HPDE6-E6E7 (cell line): ENCODE measurements at regions not wholly inside any gene's neighbourhood (a gene's known extent, or its start where the extent isn't known, plus 50 kb on each side); places are given as distances from the start of the nearest gene placed in this dataset.
"Not testable (repeated sequence)": the region's sequence is repeated elsewhere in the genome, so short reads cannot be mapped to it uniquely, and the experiment has no call there.

Experiments used
- DNase-seq: peaks from one replicate; pipeline ENCODE4 v3.0.0; 2011; ENCODE audit warnings: missing footprints; ENCODE audit errors: extremely low spot score

- DNase-seq: no peak
These were observed 272.8 kb upstream of the STXBP6 start for GRCh38 chr14:25322784-25323183.

DNA sequence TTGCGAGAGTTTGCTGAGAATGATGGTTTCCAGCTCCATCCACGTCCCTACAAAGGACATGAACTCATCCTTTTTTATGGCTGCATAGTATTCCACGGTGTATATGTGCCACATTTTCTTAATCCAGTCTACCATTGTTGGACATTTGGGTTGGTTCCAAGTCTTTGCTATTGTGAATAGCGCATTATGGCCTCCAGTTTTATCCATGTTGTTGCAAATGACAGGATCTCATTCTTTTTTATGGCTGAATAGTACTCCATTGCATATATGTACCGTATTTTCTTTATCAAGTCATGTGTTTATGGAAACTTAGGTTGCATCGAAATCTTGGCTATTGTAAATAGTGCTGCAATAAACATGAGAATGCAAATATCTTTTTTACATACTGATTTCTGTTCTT, 266.1 kb upstream of the STXBP6 start:
- not testable (repeated sequence) for DNase-seq

- DNase-seq: no peak
These were observed 258.3 kb upstream of the STXBP6 start for GRCh38 chr14:25308244-25308643.

DNA sequence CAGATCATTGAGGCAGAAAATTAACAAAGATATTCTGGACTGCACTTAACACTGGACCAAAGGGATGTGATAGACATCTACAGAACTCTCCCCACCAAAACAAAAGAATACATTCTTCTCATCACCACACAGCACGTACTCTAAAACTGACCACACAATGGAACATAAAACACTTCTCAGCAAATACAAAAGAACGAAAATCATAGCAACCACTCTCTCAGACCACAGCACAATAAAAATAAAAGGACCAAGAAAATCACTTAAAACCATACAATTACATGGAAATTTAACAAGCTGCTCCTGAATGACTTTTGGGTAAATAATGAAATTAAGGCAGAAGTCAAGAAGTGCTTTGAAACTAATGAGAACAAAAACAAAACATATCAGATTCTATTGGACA, 254.0 kb upstream of the STXBP6 start:
- no peak for DNase-seq

DNA sequence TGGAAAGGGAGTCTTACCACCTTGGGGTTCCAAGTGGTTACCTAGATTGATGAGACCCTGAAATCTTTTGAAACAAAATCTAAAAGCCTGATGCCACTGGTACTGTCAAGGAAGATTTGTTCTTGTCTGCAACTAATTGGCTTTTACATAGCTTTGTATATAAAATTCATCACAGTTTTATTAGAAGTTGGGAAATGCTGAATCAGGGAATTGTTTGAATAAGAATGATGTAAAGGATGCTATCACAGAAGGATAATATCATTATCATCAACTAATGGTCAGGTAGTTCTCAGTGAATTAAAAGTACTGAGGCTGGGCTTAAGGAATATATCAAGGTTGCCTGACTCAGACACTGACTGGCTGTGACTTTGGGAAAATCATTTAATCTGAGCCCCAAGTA, 248.3 kb upstream of the STXBP6 start:
- DNase-seq: no peak

DNA sequence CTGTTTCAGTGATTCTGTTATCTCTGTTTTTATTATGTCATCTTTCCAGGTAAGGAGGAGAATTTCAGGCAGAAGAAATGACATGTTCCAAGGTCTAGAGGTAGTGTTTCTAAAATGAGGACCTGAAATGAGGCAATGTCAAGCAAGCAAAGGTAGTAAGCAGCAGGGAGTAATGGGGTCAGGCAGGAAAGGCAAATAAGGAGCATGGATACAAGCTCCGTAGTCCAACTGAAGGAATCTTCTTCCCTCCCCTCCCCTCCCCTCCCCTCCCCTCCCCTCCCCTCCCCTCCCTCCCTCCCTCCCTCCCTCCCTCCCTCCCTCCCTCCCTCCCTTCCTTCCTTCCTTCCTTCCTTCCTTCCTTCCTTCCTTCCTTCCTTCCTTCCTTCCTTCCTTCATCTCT, 240.2 kb upstream of the STXBP6 start:
- not testable (repeated sequence) for DNase-seq

DNA sequence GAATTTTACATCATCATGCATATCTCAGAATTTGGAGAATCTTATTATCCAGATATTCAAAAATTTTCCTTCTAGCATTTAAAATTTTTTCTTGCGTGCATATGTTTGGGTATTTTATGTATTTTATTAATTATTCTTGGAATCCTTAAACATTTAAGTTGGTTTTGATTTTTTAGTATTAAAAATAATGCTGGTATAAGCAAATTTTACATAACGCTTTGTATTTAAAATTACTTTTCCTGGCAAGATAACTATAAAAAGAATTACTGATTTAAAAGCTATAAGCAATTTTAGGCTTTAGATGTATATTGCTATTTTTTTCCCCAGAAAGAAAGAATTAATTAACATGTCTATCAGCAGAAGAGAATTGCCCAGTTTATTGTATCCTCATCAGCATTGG, 224.6 kb upstream of the STXBP6 start:
- DNase-seq: no peak

DNA sequence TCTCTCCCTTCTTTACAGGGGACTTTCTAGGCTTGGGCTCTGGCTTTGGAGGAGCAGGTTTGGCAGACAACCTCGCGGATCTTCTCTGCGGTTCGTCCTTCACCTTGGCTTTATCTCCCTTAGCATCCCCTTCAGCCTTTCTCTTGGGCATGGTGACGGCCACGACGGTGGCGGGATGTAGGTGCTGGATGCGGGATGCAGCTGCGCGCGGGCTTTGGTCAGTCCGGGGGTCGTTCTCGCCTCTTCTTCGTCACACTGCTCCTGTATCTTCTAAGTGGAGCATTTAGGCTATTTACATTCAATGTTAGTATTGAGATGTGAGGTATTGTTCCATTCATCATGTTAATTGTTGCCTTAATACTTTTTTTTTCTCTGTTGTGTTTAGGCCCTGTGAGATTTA, 217.2 kb upstream of the STXBP6 start:
- DNase-seq: no peak

DNA sequence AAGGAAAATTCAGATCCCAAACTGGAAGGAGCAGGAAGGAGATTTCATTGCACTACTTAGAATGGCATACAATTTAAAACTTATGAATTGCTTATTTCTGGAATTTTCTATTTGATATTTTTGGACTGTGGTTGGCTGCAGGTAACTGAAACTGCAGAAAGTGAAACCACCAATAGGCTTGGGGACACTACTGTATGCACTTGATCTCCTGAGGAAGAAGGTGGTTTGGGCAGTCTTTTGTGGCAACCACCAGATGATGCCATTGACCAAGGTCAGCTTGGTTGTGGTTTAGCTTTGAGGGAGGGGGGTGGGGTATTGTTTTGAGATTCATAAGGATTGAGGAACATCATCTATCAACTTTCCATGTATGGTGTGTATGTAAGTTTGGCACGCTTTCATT, 209.5 kb upstream of the STXBP6 start:
- no peak for DNase-seq

- no peak for DNase-seq
These were observed 202.8 kb upstream of the STXBP6 start for GRCh38 chr14:25252793-25253192.

GRCh38 chr14:25250516-25250915, 200.6 kb upstream of the STXBP6 start:
- no peak for DNase-seq

- DNase-seq: no peak
These were observed 197.7 kb upstream of the STXBP6 start for GRCh38 chr14:25247609-25248008.

DNA sequence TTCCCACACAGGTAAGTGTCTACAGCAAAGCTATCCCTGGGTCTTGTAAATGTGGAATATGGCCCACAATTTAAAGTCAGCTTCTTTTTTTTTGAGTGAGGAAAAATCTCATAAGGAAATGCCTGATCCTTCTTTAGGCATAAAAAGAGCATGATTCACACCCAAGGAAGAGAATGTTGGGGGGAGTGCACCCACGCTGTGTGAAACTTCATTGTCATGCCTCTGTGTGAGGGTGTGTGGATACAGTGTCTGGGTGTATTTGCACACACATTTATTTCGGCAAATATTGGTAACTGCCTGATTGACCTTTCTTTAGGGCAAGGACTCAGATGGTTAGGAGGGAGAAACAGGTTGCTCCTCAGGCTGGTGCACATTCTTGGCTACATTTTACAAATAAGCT, 196.8 kb upstream of the STXBP6 start:
- no peak for DNase-seq

GRCh38 chr14:25239170-25239569, 189.2 kb upstream of the STXBP6 start:
- no peak for DNase-seq

- no peak for DNase-seq
These were observed 187.9 kb upstream of the STXBP6 start for GRCh38 chr14:25237845-25238244.

- no peak for DNase-seq
These were observed 183.7 kb upstream of the STXBP6 start for GRCh38 chr14:25233613-25234012.

DNA sequence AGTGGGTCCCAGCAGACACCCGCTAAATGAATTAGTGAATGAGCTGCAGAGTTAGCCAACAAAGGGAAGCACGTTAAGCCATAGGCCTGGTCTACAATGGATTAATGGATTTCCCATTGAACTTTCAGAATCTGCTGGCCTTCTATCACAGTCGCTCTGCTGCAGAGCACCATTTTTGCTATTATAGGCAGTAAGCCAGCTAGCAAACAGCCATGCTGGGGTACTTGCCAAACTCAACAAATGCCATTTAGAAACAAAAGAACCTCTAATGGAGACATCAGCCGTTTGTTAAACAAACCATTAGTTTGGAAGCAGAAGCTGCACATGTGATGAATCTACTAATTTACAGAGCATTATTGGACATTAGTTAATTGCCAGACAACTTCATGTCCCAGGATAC, 181.1 kb upstream of the STXBP6 start:
- DNase-seq: no peak

GRCh38 chr14:25226214-25226613, 176.3 kb upstream of the STXBP6 start:
- DNase-seq: no peak

DNA sequence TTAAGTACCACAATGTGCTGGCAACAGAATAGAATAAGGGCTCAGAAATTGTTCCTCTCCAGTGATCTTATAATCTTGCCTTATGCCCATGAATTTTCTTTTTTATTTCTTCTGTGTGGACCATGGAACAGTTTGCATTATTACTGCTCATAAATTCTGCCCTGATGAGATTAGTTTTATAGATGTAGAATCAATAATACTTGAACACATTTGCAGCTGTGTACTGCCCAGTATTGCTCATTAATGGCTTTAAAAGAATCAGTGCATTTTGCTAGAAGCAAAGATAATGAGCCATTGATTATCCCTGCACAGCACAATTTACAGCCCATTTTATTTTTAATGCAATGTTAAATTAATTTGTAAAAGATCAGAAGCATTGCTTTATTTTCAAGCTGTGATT, 172.3 kb upstream of the STXBP6 start:
- no peak for DNase-seq

DNA sequence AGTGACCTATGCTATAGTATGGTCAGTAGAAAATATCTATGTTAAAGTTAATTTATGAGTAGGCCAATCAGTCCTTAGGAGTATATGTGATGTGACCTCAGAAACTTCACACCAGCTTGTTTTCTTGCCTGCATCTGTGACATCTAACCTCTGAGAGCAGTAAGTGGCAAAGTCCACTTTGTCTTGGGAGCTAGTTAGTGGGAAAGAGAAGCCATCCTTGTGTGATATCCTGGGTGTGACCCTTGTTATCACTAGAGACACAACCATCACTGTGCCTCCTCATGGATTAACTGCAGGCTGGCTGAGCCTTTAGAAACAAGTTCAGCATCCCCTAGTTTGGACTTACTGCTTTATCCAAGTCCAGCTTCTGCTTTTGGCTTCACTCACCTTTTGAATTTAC, 170.6 kb upstream of the STXBP6 start:
- no peak for DNase-seq

- no peak for DNase-seq
These were observed 165.7 kb upstream of the STXBP6 start for GRCh38 chr14:25215607-25216006.

GRCh38 chr14:25197885-25198284, 147.9 kb upstream of the STXBP6 start:
- DNase-seq: no peak

DNA sequence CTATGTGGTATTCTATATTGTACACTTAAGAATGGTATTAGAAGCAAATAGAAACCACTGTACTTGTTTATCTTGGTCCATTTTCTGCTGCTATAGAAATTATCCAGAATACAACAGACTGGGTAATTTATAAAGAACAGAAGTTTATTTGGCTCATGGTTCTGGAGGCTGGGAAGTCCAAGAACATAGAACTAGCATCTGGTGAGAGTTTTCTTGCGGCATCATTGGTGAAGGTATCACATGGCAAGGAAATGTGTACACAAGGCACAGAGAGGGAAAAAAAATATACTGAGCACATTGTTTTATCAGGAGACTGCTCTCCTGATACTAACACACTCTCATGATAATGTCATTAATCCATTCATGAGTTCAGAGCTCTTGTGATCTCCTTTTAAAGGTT, 130.3 kb upstream of the STXBP6 start:
- no peak for DNase-seq

DNA sequence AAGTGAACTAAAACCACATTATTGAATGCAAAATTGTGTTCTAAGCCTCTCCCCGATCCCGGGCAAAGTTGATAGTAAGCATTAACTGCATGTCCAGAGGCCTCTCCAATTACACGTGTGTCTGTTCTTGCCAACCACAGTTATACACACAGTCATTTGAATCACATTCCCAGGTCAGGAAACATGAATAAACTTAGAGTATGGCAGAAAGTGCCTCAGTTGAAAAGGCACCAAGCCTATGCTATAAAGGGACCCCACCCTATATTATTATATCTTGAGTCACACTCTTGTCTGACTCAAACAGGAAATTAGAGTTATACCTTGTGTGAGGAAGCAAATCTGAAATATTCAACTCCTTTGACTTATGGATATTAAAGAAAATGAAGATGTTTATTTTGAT, 128.3 kb upstream of the STXBP6 start:
- peak; percentile 36 for DNase-seq
